Liver (tissue), 8 donors: ENCODE measurements at regions not wholly inside any gene's neighbourhood (a gene's known extent, or its start where the extent isn't known, plus 50 kb on each side); places are given as distances from the start of the nearest gene placed in this dataset.

Experiments used
- DNase-seq: peaks from one replicate; pipeline ENCODE4 v3.0.0-alpha.2; 2017; ENCODE audit warnings: low spot score
- H3K27ac ChIP-seq, 2 donors: one replicate each; pipeline ENCODE4 v1.7.0; 2013; ENCODE audit warnings: inconsistent platforms in 2 of 2, low read length in 2 of 2, control low read depth in 1 of 2, low read depth in 1 of 2, mild to moderate bottlenecking in 1 of 2
- H3K27me3 ChIP-seq, 4 donors: one replicate each; pipeline versions ENCODE4 v1.6.1 to v1.7.0; 2013; ENCODE audit warnings: low read length in 3 of 4, inconsistent platforms in 1 of 4, mild to moderate bottlenecking in 1 of 4, moderate library complexity in 1 of 4; ENCODE audit not compliant: control insufficient read depth in 4 of 4, insufficient read depth in 4 of 4
- H3K36me3 ChIP-seq, 4 donors: one replicate each; pipeline versions ENCODE4 v1.6.1 to v1.7.0; 2013; ENCODE audit warnings: low read length in 3 of 4, mild to moderate bottlenecking in 3 of 4, low read depth in 1 of 4, moderate library complexity in 1 of 4; ENCODE audit not compliant: control insufficient read depth in 4 of 4, insufficient read depth in 3 of 4
- H3K4me1 ChIP-seq, 4 donors: one replicate each; pipeline versions ENCODE4 v1.6.1 to v1.7.0; 2013; ENCODE audit warnings: low read length in 3 of 4, mild to moderate bottlenecking in 3 of 4, moderate library complexity in 1 of 4; ENCODE audit not compliant: control insufficient read depth in 4 of 4, insufficient read depth in 4 of 4
- H3K4me3 ChIP-seq, 3 donors: one replicate each; pipeline versions ENCODE4 v1.6.1 to v1.7.0; 2013; ENCODE audit warnings: low read length in 3 of 3, control low read depth in 1 of 3, low read depth in 1 of 3, mild to moderate bottlenecking in 1 of 3
- H3K9ac ChIP-seq, 2 donors: one replicate each; pipeline ENCODE4 v1.7.0; 2013; ENCODE audit warnings: low read length in 2 of 2, mild to moderate bottlenecking in 2 of 2, moderate library complexity in 2 of 2, control low read depth in 1 of 2, low read depth in 1 of 2
- H3K9me3 ChIP-seq, 4 donors: one replicate each; pipeline versions ENCODE4 v1.6.1 to v1.7.0; 2013; ENCODE audit warnings: low read length in 3 of 4; ENCODE audit not compliant: control insufficient read depth in 4 of 4
- EGR1 ChIP-seq, 2 donors: IDR thresholded peaks; 2 replicates each; pipeline ENCODE4 v1.6.1; 2016 to 2018; ENCODE audit warnings: antibody characterized with exemption in 2 of 2, low read depth in 2 of 2
- FOXA1 ChIP-seq: IDR thresholded peaks from 2 replicates; pipeline ENCODE4 v1.6.1; 2016; ENCODE audit warnings: antibody characterized with exemption
- FOXA2 ChIP-seq: IDR thresholded peaks from 2 replicates; pipeline ENCODE4 v1.6.1; 2016; ENCODE audit warnings: antibody characterized with exemption
- HNF4A ChIP-seq, 2 donors: conservative IDR thresholded peaks; 2 replicates each; pipeline ENCODE4 v1.6.1; 2016; ENCODE audit warnings: antibody characterized with exemption in 2 of 2, mild to moderate bottlenecking in 2 of 2
- HNF4G ChIP-seq: IDR thresholded peaks from 2 replicates; pipeline ENCODE4 v1.6.1; 2016; ENCODE audit warnings: antibody characterized with exemption
- JUND ChIP-seq, 2 donors: IDR thresholded peaks; 2 replicates each; pipeline ENCODE4 v1.6.1; 2016; ENCODE audit warnings: antibody characterized with exemption in 2 of 2
- RAD21 ChIP-seq, 2 donors: IDR thresholded peaks; 2 replicates each; pipeline ENCODE4 v1.6.1; 2016; ENCODE audit warnings: antibody characterized with exemption in 2 of 2, mild to moderate bottlenecking in 2 of 2
- RXRA ChIP-seq, 2 donors: IDR thresholded peaks; 2 replicates each; pipeline ENCODE4 v1.6.1; 2017 to 2018; ENCODE audit warnings: antibody characterized with exemption in 2 of 2, mild to moderate bottlenecking in 1 of 2
- TAF1 ChIP-seq: conservative IDR thresholded peaks from 2 replicates; pipeline ENCODE4 v1.6.1; 2016; ENCODE audit warnings: antibody characterized with exemption, mild to moderate bottlenecking
- YY1 ChIP-seq: IDR thresholded peaks from 2 replicates; pipeline ENCODE4 v1.6.1; 2016; ENCODE audit warnings: antibody characterized with exemption, mild to moderate bottlenecking
- WGBS: extraction: QIAGEN DNeasy Blood & Tissue Kit; methylation state at CpG from one replicate; pipeline ENCODE4 v1.1.7; 2013; 5-methylcytosine and 5-hydroxymethylcytosine counted together
- TF ChIP-seq, protein P1 (sequence below): IDR thresholded peaks from 2 replicates; pipeline ENCODE4 v1.6.1; 2016; ENCODE audit warnings: antibody characterized with exemption
- TF ChIP-seq, protein P2 (sequence below): IDR thresholded peaks from 2 replicates; pipeline ENCODE4 v1.6.1; 2016; ENCODE audit warnings: antibody characterized with exemption
- TF ChIP-seq, protein P3 (sequence below): fragments of 150-350 bp; IDR thresholded peaks from 2 replicates; pipeline ENCODE4 v1.5.1; 2017; ENCODE audit warnings: improper control_type of control experiment, low read depth, low read length; ENCODE audit not compliant: missing input control
- TF ChIP-seq, protein P4 (sequence below): IDR thresholded peaks from 2 replicates; pipeline ENCODE4 v1.6.1; 2016; ENCODE audit warnings: antibody characterized with exemption, mild to moderate bottlenecking
- TF ChIP-seq, protein P5 (sequence below): IDR thresholded peaks from 2 replicates; pipeline ENCODE4 v1.6.1; 2016; ENCODE audit warnings: antibody characterized with exemption
- donor health status: healthy.
- donor health status: healthy.
- donor health status: healthy.
- donor health status: healthy.
- donor health status: healthy.

DNA sequence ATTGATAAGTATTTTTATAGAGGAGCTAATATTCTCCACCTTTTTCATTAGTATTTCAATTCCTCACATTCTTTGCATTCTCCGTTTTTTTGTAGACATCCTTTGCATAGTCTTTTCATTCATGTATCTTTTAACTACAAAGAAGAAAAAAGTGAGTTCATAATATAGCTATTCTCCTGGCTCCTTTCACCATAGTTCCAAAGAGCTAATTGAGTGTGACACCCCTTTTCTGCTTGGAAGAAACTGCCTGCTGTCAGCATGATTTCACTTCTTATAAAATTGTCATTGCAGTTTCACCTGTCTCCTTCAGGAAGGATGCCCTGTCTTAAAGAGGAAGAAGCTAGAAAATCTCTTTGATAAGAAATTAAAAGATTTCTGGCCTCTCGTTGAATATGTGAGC is 991.1 kb downstream of the KCNT2 start:
- no peak overlapping the region for H3K9ac ChIP-seq
- H3K4me1 ChIP-seq = no peaks in the 10 kb centered on the region
- H3K27me3 ChIP-seq = no peaks in the 10 kb centered on the region
- no peak for DNase-seq
- 62% methylated on average over 2 of the region's 2 CpGs for WGBS
- no peak overlapping the region for H3K4me3 ChIP-seq
- H3K36me3 ChIP-seq = no peaks in the 10 kb centered on the region
- H3K9me3 ChIP-seq = no peaks in the 10 kb centered on the region
- no peak overlapping the region for H3K27ac ChIP-seq
- TF ChIP-seq YY1 (no peak), TAF1 (no peak), HNF4G (no peak), FOXA1 (no peak), HNF4A (conservative IDR thresholded peaks at IDR 0.05) (no peak), FOXA2 (no peak), RXRA (IDR thresholded peaks at IDR 0.05) (no peak), RAD21 (IDR thresholded peaks at IDR 0.05) (no peak), JUND (IDR thresholded peaks at IDR 0.05) (no peak)
- TF ChIP-seq, protein P1, sequence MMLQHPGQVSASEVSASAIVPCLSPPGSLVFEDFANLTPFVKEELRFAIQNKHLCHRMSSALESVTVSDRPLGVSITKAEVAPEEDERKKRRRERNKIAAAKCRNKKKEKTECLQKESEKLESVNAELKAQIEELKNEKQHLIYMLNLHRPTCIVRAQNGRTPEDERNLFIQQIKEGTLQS = no peak
- TF ChIP-seq, protein P2, sequence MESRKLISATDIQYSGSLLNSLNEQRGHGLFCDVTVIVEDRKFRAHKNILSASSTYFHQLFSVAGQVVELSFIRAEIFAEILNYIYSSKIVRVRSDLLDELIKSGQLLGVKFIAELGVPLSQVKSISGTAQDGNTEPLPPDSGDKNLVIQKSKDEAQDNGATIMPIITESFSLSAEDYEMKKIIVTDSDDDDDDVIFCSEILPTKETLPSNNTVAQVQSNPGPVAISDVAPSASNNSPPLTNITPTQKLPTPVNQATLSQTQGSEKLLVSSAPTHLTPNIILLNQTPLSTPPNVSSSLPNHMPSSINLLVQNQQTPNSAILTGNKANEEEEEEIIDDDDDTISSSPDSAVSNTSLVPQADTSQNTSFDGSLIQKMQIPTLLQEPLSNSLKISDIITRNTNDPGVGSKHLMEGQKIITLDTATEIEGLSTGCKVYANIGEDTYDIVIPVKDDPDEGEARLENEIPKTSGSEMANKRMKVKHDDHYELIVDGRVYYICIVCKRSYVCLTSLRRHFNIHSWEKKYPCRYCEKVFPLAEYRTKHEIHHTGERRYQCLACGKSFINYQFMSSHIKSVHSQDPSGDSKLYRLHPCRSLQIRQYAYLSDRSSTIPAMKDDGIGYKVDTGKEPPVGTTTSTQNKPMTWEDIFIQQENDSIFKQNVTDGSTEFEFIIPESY = no peak
- TF ChIP-seq, protein P3, sequence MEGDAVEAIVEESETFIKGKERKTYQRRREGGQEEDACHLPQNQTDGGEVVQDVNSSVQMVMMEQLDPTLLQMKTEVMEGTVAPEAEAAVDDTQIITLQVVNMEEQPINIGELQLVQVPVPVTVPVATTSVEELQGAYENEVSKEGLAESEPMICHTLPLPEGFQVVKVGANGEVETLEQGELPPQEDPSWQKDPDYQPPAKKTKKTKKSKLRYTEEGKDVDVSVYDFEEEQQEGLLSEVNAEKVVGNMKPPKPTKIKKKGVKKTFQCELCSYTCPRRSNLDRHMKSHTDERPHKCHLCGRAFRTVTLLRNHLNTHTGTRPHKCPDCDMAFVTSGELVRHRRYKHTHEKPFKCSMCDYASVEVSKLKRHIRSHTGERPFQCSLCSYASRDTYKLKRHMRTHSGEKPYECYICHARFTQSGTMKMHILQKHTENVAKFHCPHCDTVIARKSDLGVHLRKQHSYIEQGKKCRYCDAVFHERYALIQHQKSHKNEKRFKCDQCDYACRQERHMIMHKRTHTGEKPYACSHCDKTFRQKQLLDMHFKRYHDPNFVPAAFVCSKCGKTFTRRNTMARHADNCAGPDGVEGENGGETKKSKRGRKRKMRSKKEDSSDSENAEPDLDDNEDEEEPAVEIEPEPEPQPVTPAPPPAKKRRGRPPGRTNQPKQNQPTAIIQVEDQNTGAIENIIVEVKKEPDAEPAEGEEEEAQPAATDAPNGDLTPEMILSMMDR = no peak
- TF ChIP-seq, protein P4, sequence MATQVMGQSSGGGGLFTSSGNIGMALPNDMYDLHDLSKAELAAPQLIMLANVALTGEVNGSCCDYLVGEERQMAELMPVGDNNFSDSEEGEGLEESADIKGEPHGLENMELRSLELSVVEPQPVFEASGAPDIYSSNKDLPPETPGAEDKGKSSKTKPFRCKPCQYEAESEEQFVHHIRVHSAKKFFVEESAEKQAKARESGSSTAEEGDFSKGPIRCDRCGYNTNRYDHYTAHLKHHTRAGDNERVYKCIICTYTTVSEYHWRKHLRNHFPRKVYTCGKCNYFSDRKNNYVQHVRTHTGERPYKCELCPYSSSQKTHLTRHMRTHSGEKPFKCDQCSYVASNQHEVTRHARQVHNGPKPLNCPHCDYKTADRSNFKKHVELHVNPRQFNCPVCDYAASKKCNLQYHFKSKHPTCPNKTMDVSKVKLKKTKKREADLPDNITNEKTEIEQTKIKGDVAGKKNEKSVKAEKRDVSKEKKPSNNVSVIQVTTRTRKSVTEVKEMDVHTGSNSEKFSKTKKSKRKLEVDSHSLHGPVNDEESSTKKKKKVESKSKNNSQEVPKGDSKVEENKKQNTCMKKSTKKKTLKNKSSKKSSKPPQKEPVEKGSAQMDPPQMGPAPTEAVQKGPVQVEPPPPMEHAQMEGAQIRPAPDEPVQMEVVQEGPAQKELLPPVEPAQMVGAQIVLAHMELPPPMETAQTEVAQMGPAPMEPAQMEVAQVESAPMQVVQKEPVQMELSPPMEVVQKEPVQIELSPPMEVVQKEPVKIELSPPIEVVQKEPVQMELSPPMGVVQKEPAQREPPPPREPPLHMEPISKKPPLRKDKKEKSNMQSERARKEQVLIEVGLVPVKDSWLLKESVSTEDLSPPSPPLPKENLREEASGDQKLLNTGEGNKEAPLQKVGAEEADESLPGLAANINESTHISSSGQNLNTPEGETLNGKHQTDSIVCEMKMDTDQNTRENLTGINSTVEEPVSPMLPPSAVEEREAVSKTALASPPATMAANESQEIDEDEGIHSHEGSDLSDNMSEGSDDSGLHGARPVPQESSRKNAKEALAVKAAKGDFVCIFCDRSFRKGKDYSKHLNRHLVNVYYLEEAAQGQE = no peak
- TF ChIP-seq, protein P5, sequence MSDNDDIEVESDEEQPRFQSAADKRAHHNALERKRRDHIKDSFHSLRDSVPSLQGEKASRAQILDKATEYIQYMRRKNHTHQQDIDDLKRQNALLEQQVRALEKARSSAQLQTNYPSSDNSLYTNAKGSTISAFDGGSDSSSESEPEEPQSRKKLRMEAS = no peak

DNA sequence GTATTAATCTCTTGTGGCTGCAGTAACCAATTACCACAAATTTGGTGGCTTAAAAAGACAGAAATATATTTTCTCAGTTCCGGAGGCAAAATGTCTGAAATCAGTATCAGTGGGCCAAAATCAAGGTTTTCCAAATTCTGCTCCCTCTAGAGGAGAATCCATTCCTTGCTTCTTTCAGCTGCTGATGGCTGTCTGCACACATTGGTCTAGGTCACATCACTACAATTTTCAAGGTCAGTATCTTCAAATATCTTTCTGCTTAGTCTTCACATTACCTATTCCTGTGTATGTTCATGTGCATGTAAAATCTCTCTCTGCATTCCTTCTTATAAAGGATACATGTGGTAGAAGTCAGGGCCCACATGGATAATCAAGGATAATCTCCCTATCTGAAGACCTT is 999.4 kb downstream of the KCNT2 start:
- H3K9me3 ChIP-seq = no peaks in the 10 kb centered on the region
- WGBS = 86% methylated on average over 1 of the region's 1 CpG
- no peak overlapping the region for H3K9ac ChIP-seq
- no peaks in the 10 kb centered on the region for H3K4me1 ChIP-seq
- no peak for DNase-seq
- no peak overlapping the region for H3K27ac ChIP-seq
- TF ChIP-seq TAF1 (no peak), RXRA (IDR thresholded peaks at IDR 0.05) (no peak), EGR1 (IDR thresholded peaks at IDR 0.05; ENCODE audit: low read depth in 2 of 2) (no peak)
- TF ChIP-seq, protein P5 = no peak
- no peaks in the 10 kb centered on the region for H3K36me3 ChIP-seq
- H3K27me3 ChIP-seq = no peaks in the 10 kb centered on the region
- no peak overlapping the region for H3K4me3 ChIP-seq
